Neural progenitor cell (in vitro differentiated cells): ENCODE measurements at regions not wholly inside any gene's neighbourhood (a gene's known extent, or its start where the extent isn't known, plus 50 kb on each side); places are given as distances from the start of the nearest gene placed in this dataset.

Experiments
- DNase-seq: peaks from one replicate; pipeline ENCODE4 v3.0.0-alpha.2; 2016; ENCODE audit warnings: low spot score
- H2AFZ ChIP-seq: fragments of 200-600 bp; sonication (generic); replicated peaks from 2 replicates; pipeline ENCODE4 v1.6.1; 2016; ENCODE audit warnings: antibody characterized with exemption
- H3F3A ChIP-seq: fragments of 200-600 bp; sonication (generic); 2 replicates; pipeline ENCODE4 v1.6.1; 2016; ENCODE audit warnings: antibody characterized with exemption, low read depth
- H3K27ac ChIP-seq: fragments of 200-600 bp; sonication (generic); 2 replicates; pipeline ENCODE4 v1.5.1; 2016; ENCODE audit warnings: mild to moderate bottlenecking
- H3K27me3 ChIP-seq: fragments of 200-600 bp; sonication (generic); 2 replicates; pipeline ENCODE4 v1.6.1; 2016; ENCODE audit warnings: mild to moderate bottlenecking, moderate library complexity
- H3K36me3 ChIP-seq: fragments of 200-600 bp; sonication (generic); 2 replicates; pipeline ENCODE4 v1.5.1; 2016
- H3K4me1 ChIP-seq: fragments of 200-600 bp; sonication (generic); 2 replicates; pipeline ENCODE4 v1.6.1; 2016; ENCODE audit warnings: mixed run types
- H3K4me2 ChIP-seq: fragments of 200-600 bp; sonication (generic); 2 replicates; pipeline ENCODE4 v1.6.1; 2016
- H3K4me3 ChIP-seq: fragments of 200-600 bp; sonication (generic); 2 replicates; pipeline ENCODE4 v1.5.1; 2016
- H3K79me2 ChIP-seq: fragments of 200-600 bp; sonication (generic); 2 replicates; pipeline ENCODE4 v1.6.1; 2016; ENCODE audit warnings: low read depth
- H3K9ac ChIP-seq: fragments of 200-600 bp; sonication (generic); 2 replicates; pipeline ENCODE4 v1.6.1; 2016
- H3K9me3 ChIP-seq: fragments of 200-600 bp; sonication (generic); 2 replicates; pipeline ENCODE4 v1.5.1; 2016; ENCODE audit warnings: low read depth
- H4K20me1 ChIP-seq: fragments of 200-600 bp; sonication (generic); 2 replicates; pipeline ENCODE4 v1.6.1; 2016; ENCODE audit warnings: low read depth
- H3K27ac Mint-ChIP-seq: 3 replicates; pipeline ENCODE4 v1.8.0; 2021; ENCODE audit warnings: mixed read lengths
- H3K27me3 Mint-ChIP-seq: 2 replicates; pipeline ENCODE4 v1.8.0; 2022; ENCODE audit warnings: low read depth, mild to moderate bottlenecking, inconsistent platforms, moderate library complexity, mixed read lengths; ENCODE audit not compliant: insufficient read depth
- H3K36me3 Mint-ChIP-seq: 3 replicates; pipeline ENCODE4 v1.8.0; 2021; ENCODE audit warnings: mixed read lengths
- H3K4me1 Mint-ChIP-seq: 3 replicates; pipeline ENCODE4 v1.8.0; 2021; ENCODE audit warnings: mixed read lengths
- H3K4me3 Mint-ChIP-seq: 3 replicates; pipeline ENCODE4 v1.8.0; 2021; ENCODE audit warnings: mild to moderate bottlenecking, moderate library complexity, mixed read lengths
- H3K9me3 Mint-ChIP-seq: 3 replicates; pipeline ENCODE4 v1.8.0; 2020; ENCODE audit warnings: mixed read lengths
- CTCF ChIP-seq: fragments of 200-600 bp; sonication (generic); IDR thresholded peaks from 2 replicates; pipeline ENCODE4 v1.5.1; 2017; ENCODE audit warnings: antibody characterized with exemption, mild to moderate bottlenecking
- EZH2 ChIP-seq: fragments of 200-600 bp; sonication (generic); IDR thresholded peaks from 2 replicates; pipeline ENCODE4 v1.6.1; 2017; ENCODE audit warnings: antibody characterized with exemption, mild to moderate bottlenecking, moderate library complexity
- EZH2phosphoT487 ChIP-seq: fragments of 200-600 bp; sonication (generic); IDR thresholded peaks from 2 replicates; pipeline ENCODE4 v1.6.1; 2017; ENCODE audit warnings: antibody characterized with exemption

GRCh38 chr14:98130691-98131090 lies 1141.3 kb downstream of the BCL11B start:
- Histone ChIP-seq H3K36me3 (no peaks in the 10 kb centered on the region), H3K4me1 (no peaks in the 10 kb centered on the region), H3K79me2 (no peaks in the 10 kb centered on the region), H3K9ac (no peak overlapping the region), H3K9me3 (no peaks in the 10 kb centered on the region), H3F3A (no peaks in the 10 kb centered on the region), H2AFZ (no peak overlapping the region), H3K4me2 (no peak overlapping the region), H3K27ac (no peak overlapping the region), H4K20me1 (no peaks in the 10 kb centered on the region), H3K27me3 (no peaks in the 10 kb centered on the region), H3K4me3 (no peak overlapping the region)
- Mint-ChIP-seq H3K27ac (no peak overlapping the region), H3K27me3 (peaks cover 5% of the 10 kb centered on the region), H3K9me3 (no peaks in the 10 kb centered on the region), H3K4me3 (no peak overlapping the region), H3K36me3 (no peaks in the 10 kb centered on the region), H3K4me1 (peaks cover 4% of the 10 kb centered on the region)
- DNase-seq, result no peak
- no peak for TF ChIP-seq EZH2

GRCh38 chr14:98131406-98131805 lies 1140.6 kb downstream of the BCL11B start:
- no peaks in the 10 kb centered on the region for H3K27me3 ChIP-seq
- TF ChIP-seq EZH2phosphoT487, result no peak
- TF ChIP-seq CTCF, result no peak
- no peak for TF ChIP-seq EZH2
- H3K4me2 ChIP-seq, result no peak overlapping the region
- no peak overlapping the region for H3K27ac ChIP-seq
- Mint-ChIP-seq H3K36me3 (no peaks in the 10 kb centered on the region), H3K4me3 (no peak overlapping the region), H3K4me1 (peaks cover 10% of the 10 kb centered on the region), H3K9me3 (no peaks in the 10 kb centered on the region), H3K27ac (no peak overlapping the region), H3K27me3 (peaks cover 5% of the 10 kb centered on the region)
- H3K36me3 ChIP-seq, result no peaks in the 10 kb centered on the region
- H2AFZ ChIP-seq, result no peak overlapping the region
- H4K20me1 ChIP-seq, result no peaks in the 10 kb centered on the region
- H3K79me2 ChIP-seq, result no peaks in the 10 kb centered on the region
- no peaks in the 10 kb centered on the region for H3K9me3 ChIP-seq
- H3K9ac ChIP-seq, result no peak overlapping the region
- peaks cover 7% of the 10 kb centered on the region for H3K4me1 ChIP-seq
- no peak overlapping the region for H3K4me3 ChIP-seq
- H3F3A ChIP-seq, result no peaks in the 10 kb centered on the region
- DNase-seq, result no peak

- H3K9me3 Mint-ChIP-seq, result no peaks in the 10 kb centered on the region
- H2AFZ ChIP-seq, result no peak overlapping the region
- DNase-seq, result no peak
- peaks cover 32% of the 10 kb centered on the region for H3K4me1 Mint-ChIP-seq
- peaks cover 27% of the 10 kb centered on the region for H3K4me1 ChIP-seq
- H3K36me3 Mint-ChIP-seq, result no peaks in the 10 kb centered on the region
- H3K27me3 ChIP-seq, result no peaks in the 10 kb centered on the region
- H3F3A ChIP-seq, result no peaks in the 10 kb centered on the region
- no peaks in the 10 kb centered on the region for H3K9me3 ChIP-seq
- no peak overlapping the region for H3K4me3 ChIP-seq
- no peaks in the 10 kb centered on the region for H4K20me1 ChIP-seq
- no peak overlapping the region for H3K27ac Mint-ChIP-seq
- no peaks in the 10 kb centered on the region for H3K79me2 ChIP-seq
- TF ChIP-seq EZH2phosphoT487 (no peak), CTCF (no peak), EZH2 (no peak)
- H3K9ac ChIP-seq, result no peak overlapping the region
- no peaks in the 10 kb centered on the region for H3K36me3 ChIP-seq
- peaks cover 2% of the 10 kb centered on the region for H3K27me3 Mint-ChIP-seq
- no peak overlapping the region for H3K27ac ChIP-seq
- H3K4me2 ChIP-seq, result no peak overlapping the region
- H3K4me3 Mint-ChIP-seq, result no peak overlapping the region
These were observed 1138.2 kb downstream of the BCL11B start for GRCh38 chr14:98133806-98134205.

GRCh38 chr14:98136012-98136789 lies 1135.8 kb downstream of the BCL11B start:
- H3K36me3 ChIP-seq, result no peaks in the 10 kb centered on the region
- peaks cover 27% of the 10 kb centered on the region for H3K4me1 ChIP-seq
- no peak overlapping the region for H3K9ac ChIP-seq
- peaks cover 36% of the 10 kb centered on the region for H3K4me1 Mint-ChIP-seq
- H3K9me3 ChIP-seq, result no peaks in the 10 kb centered on the region
- H3F3A ChIP-seq, result no peaks in the 10 kb centered on the region
- H3K36me3 Mint-ChIP-seq, result no peaks in the 10 kb centered on the region
- no peak for TF ChIP-seq EZH2
- TF ChIP-seq CTCF, result no peak
- no peak for TF ChIP-seq EZH2phosphoT487
- H3K4me2 ChIP-seq, result no peak overlapping the region
- no peak overlapping the region for H2AFZ ChIP-seq
- no peak for DNase-seq
- H3K27me3 Mint-ChIP-seq, result peaks cover 2% of the 10 kb centered on the region
- no peak overlapping the region for H3K27ac Mint-ChIP-seq
- no peak overlapping the region for H3K4me3 Mint-ChIP-seq
- no peaks in the 10 kb centered on the region for H3K27me3 ChIP-seq
- no peaks in the 10 kb centered on the region for H3K9me3 Mint-ChIP-seq
- no peak overlapping the region for H3K4me3 ChIP-seq
- H3K79me2 ChIP-seq, result no peaks in the 10 kb centered on the region
- H4K20me1 ChIP-seq, result no peaks in the 10 kb centered on the region
- H3K27ac ChIP-seq, result no peak overlapping the region
